Neural cell (in vitro differentiated cells): ENCODE measurements at regions not wholly inside any gene's neighbourhood (a gene's known extent, or its start where the extent isn't known, plus 50 kb on each side); places are given as distances from the start of the nearest gene placed in this dataset.
"Not testable (repeated sequence)": the region's sequence is repeated elsewhere in the genome, so short reads cannot be mapped to it uniquely, and the experiment has no call there.

Source experiments
- H2AFZ ChIP-seq: fragments of 200-600, 300-800 bp; sonication (generic), shearing (Covaris generic); 2 replicates; pipeline ENCODE4 v1.6.0; 2014; ENCODE audit warnings: low read depth, mild to moderate bottlenecking, antibody characterized with exemption, low read length, moderate library complexity
- H3F3A ChIP-seq: fragments of 200-600 bp; shearing (Covaris generic); 2 replicates; pipeline ENCODE4 v1.6.1; 2016; ENCODE audit warnings: mild to moderate bottlenecking, moderate library complexity, mixed read lengths, antibody characterized with exemption, low read length; ENCODE audit not compliant: insufficient read depth, poor library complexity, severe bottlenecking
- H3K27ac ChIP-seq: fragments of 200-600, 300-800 bp; sonication (generic), shearing (Covaris generic); 2 replicates; pipeline ENCODE4 v1.5.1; 2014; ENCODE audit warnings: mild to moderate bottlenecking, low read length, moderate library complexity
- H3K27me3 ChIP-seq: fragments of 300-800, 200-600 bp; sonication (generic), shearing (Covaris generic); 2 replicates; pipeline ENCODE4 v1.6.0; 2014; ENCODE audit warnings: mild to moderate bottlenecking, low read depth, low read length, moderate library complexity; ENCODE audit not compliant: insufficient read depth
- H3K36me3 ChIP-seq: fragments of 300-800, 200-600 bp; sonication (generic), shearing (Covaris generic); 2 replicates; pipeline ENCODE4 v1.5.1; 2014; ENCODE audit warnings: mild to moderate bottlenecking, antibody characterized with exemption, low read length, moderate library complexity; ENCODE audit not compliant: insufficient read depth
- H3K4me2 ChIP-seq: fragments of 300-800, 200-600 bp; sonication (generic), shearing (Covaris generic); 2 replicates; pipeline ENCODE4 v1.6.0; 2014; ENCODE audit warnings: mild to moderate bottlenecking, low read length
- H3K4me3 ChIP-seq: fragments of 300-800, 200-600 bp; sonication (generic), shearing (Covaris generic); 2 replicates; pipeline ENCODE4 v1.5.1; 2014; ENCODE audit warnings: mild to moderate bottlenecking, low read length, moderate library complexity
- H3K79me2 ChIP-seq: fragments of 200-600 bp; shearing (Covaris generic); replicated peaks from 2 replicates; pipeline ENCODE4 v1.6.0; 2014; ENCODE audit warnings: mild to moderate bottlenecking, low read length, moderate library complexity; ENCODE audit not compliant: insufficient read depth
- H3K9ac ChIP-seq: fragments of 300-800, 200-600 bp; sonication (generic), shearing (Covaris generic); 2 replicates; pipeline ENCODE4 v1.6.1; 2016; ENCODE audit warnings: mild to moderate bottlenecking, low read length, mixed read lengths
- H3K9me2 ChIP-seq: fragments of 200-600 bp; shearing (Covaris generic); 2 replicates; pipeline ENCODE4 v1.6.1; 2016; ENCODE audit warnings: mild to moderate bottlenecking, low read length, mixed read lengths; ENCODE audit not compliant: insufficient read depth
- H3K9me3 ChIP-seq: fragments of 200-600, 300-800 bp; sonication (generic), shearing (Covaris generic); 2 replicates; pipeline ENCODE4 v1.6.1; 2016; ENCODE audit warnings: mild to moderate bottlenecking, mixed run types, low read length, moderate library complexity, mixed read lengths
- H4K20me1 ChIP-seq: fragments of 200-600 bp; shearing (Covaris generic); 2 replicates; pipeline ENCODE4 v1.6.1; 2016; ENCODE audit warnings: mild to moderate bottlenecking, mixed run types; ENCODE audit not compliant: insufficient read depth
- CTCF ChIP-seq: fragments of 450-650 bp; IDR thresholded peaks from 2 replicates; pipeline ENCODE4 v1.5.1; 2014; ENCODE audit warnings: antibody characterized with exemption, mild to moderate bottlenecking, moderate library complexity; ENCODE audit not compliant: poor library complexity, severe bottlenecking
- EP300 ChIP-seq: fragments of 450-650 bp; conservative IDR thresholded peaks from 2 replicates; pipeline ENCODE4 v1.6.1; 2014; ENCODE audit warnings: antibody characterized with exemption, mild to moderate bottlenecking, moderate library complexity; ENCODE audit not compliant: poor library complexity, severe bottlenecking
- EZH2 ChIP-seq: fragments of 200-600, 300-800 bp; shearing (Covaris generic), sonication (generic); IDR thresholded peaks from 2 replicates; pipeline ENCODE4 v1.6.1; 2014; ENCODE audit warnings: antibody characterized with exemption, low read length, borderline replicate concordance, mild to moderate bottlenecking; ENCODE audit not compliant: insufficient read depth, poor library complexity, severe bottlenecking
- MXI1 ChIP-seq: fragments of 450-650 bp; conservative IDR thresholded peaks from 2 replicates; pipeline ENCODE4 v1.6.1; 2014; ENCODE audit warnings: antibody characterized with exemption, mild to moderate bottlenecking; ENCODE audit not compliant: poor library complexity, severe bottlenecking
- POLR2AphosphoS5 ChIP-seq: IDR thresholded peaks from 2 replicates; pipeline ENCODE4 v1.6.1; 2012
- RAD21 ChIP-seq: fragments of 450-650 bp; conservative IDR thresholded peaks from 2 replicates; pipeline ENCODE4 v1.6.1; 2014; ENCODE audit warnings: antibody characterized with exemption, mild to moderate bottlenecking, moderate library complexity
- REST ChIP-seq: IDR thresholded peaks from 2 replicates; pipeline ENCODE4 v1.6.1; 2012; ENCODE audit warnings: borderline replicate concordance
- SMC3 ChIP-seq: fragments of 450-650 bp; conservative IDR thresholded peaks from 2 replicates; pipeline ENCODE4 v1.6.1; 2014; ENCODE audit warnings: antibody characterized with exemption, mild to moderate bottlenecking, moderate library complexity; ENCODE audit not compliant: poor library complexity
- TAF1 ChIP-seq: IDR thresholded peaks from 2 replicates; pipeline ENCODE4 v1.6.1; 2012; ENCODE audit warnings: low read depth

- H3K27ac ChIP-seq, result no peak overlapping the region
- H2AFZ ChIP-seq, result no peak overlapping the region
- no peaks in the 10 kb centered on the region for H3K36me3 ChIP-seq
- no peak overlapping the region for H3K4me3 ChIP-seq
- H3K9me3 ChIP-seq, result no peaks in the 10 kb centered on the region
- no peaks in the 10 kb centered on the region for H3K27me3 ChIP-seq
- no peaks in the 10 kb centered on the region for H3K79me2 ChIP-seq
- no peaks in the 10 kb centered on the region for H3F3A ChIP-seq
- H3K9ac ChIP-seq, result no peak overlapping the region
- no peaks in the 10 kb centered on the region for H3K9me2 ChIP-seq
- H4K20me1 ChIP-seq, result no peaks in the 10 kb centered on the region
- H3K4me2 ChIP-seq, result no peak overlapping the region
- TF ChIP-seq SMC3 (no peak), EP300 (no peak), REST (no peak), EZH2 (no peak), RAD21 (no peak), MXI1 (no peak), CTCF (no peak), POLR2AphosphoS5 (no peak), TAF1 (no peak)
Observed at GRCh38 chr15:69767191-69767590, 314.6 kb downstream of the RPLP1 start.

- H3K4me3 ChIP-seq, H3K9ac ChIP-seq, H3F3A ChIP-seq, H3K4me2 ChIP-seq, H3K36me3 ChIP-seq, H3K27ac ChIP-seq, H3K9me3 ChIP-seq, H3K27me3 ChIP-seq, H4K20me1 ChIP-seq, H2AFZ ChIP-seq, H3K9me2 ChIP-seq, H3K79me2 ChIP-seq: not testable (repeated sequence)
Observed at GRCh38 chr15:69769336-69769735, 316.7 kb downstream of the RPLP1 start.

- not testable (repeated sequence) for H3K9me3 ChIP-seq, H2AFZ ChIP-seq, H3K9me2 ChIP-seq, H3K27ac ChIP-seq, H3K4me3 ChIP-seq, H3K79me2 ChIP-seq, H3K27me3 ChIP-seq, H4K20me1 ChIP-seq, H3F3A ChIP-seq, H3K4me2 ChIP-seq, H3K36me3 ChIP-seq, H3K9ac ChIP-seq
Observed at GRCh38 chr15:69774258-69774657, 321.6 kb downstream of the RPLP1 start.

GRCh38 chr15:69774711-69775110 is 322.1 kb downstream of the RPLP1 start:
- H4K20me1 ChIP-seq, H3F3A ChIP-seq, H3K4me3 ChIP-seq, H3K36me3 ChIP-seq, H2AFZ ChIP-seq, H3K9me3 ChIP-seq, H3K27ac ChIP-seq, H3K9ac ChIP-seq, H3K4me2 ChIP-seq, H3K27me3 ChIP-seq, H3K79me2 ChIP-seq, H3K9me2 ChIP-seq: not testable (repeated sequence)
